HG02885 (cell line): ENCODE measurements at regions not wholly inside any gene's neighbourhood (a gene's known extent, or its start where the extent isn't known, plus 50 kb on each side); places are given as distances from the start of the nearest gene placed in this dataset.
A peak's percentile ranks its signal among the peaks of the same experiment; 100 is the strongest.

Source experiments
- ATAC-seq: cut with Tn5 transposase; IDR thresholded peaks from one replicate; pipeline ENCODE4 v1.9.1; 2021; ENCODE audit warnings: mild to moderate bottlenecking; ENCODE audit not compliant: unreplicated experiment, poor library complexity

DNA sequence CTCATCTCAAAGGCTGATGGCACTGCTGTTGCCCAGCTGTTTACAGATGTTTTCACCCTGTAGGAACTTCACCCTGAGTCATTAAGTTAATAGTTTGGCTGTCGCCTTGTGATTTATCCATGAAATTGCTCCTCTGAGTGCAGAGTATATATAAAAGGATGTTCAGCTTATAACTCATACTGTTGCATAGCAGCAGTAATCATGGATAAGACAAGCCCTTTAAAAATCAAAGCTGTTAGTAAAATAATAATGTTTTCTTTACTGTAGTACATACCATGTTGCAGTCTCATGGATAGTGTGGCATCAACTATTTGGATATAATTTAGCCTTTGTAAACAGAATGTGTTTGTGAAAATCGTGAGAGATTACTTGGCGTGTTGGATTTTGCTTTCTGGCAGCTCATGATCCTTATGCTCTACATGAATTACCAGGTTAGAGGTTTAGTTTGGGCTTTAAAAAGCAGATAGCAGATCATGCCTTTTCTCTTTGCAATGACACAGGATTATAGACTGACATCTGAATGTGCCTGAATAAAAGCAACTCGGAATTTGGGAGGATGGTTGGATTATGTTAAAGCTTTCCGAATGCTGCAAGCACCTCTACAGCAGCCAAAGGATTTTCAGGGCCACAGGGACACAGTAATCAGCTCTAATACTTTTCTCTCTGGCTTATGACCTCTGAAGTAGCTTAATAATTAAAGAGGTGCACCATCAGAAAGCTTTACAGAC is 279.7 kb upstream of the ATP2B1 start:
- ATAC-seq = no peak

DNA sequence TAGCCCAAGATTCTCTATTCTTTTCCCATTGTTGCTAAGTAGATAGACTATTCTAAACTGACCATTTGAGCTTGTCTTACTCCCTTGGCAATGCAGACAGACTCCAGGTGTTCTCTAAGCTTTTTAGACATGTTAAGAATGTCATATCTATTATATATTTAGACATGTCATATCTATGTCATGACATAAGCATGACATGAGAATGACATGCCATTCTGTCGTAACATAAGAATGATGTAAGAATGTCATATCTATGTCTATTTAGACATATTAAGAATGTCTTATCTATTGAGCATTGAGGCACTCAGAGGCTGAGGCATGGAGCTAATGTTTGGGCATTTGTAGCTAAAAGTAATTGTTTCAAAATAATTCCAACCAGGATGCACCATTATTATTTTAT is 277.3 kb upstream of the ATP2B1 start:
- ATAC-seq = no peak

DNA sequence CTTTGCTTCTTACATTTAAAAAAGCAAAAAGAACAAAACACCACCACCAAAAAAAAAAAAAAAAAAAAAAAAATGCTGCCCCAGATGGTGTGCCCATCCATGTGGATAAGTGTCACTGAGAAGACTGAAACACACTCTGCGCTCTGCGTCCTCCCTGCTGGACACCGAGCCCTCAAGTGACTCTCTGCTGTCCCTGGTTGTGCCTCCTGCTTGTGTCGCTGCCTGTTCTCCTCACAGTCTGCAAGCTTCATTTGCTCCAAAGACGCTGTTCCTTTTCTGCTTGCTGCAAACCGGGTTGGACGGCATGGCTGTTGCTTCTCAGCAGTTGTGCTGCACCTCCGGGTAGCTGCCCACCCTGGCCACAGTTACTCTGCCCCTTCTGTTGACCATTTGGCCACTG is 276.2 kb upstream of the ATP2B1 start:
- no peak for ATAC-seq

DNA sequence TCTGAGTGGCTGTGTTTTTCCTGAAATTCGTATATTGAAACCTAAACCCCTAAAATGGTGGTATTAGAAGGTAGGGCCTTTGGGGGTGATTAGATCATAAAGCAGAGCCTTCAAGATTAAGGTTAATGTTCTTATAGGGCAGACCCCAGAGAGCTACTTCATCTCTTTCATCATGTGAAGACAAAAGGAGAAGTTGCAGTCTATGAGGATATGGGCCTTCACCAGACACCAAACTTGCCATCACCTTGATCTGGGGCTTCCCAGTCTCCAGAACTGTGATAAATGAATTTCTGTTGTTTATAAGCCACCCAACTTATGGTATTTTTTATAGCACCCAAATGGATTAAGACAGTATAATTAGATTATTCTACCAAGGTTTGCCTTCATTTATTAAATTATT is 275.0 kb upstream of the ATP2B1 start:
- peak; percentile 40 for ATAC-seq

DNA sequence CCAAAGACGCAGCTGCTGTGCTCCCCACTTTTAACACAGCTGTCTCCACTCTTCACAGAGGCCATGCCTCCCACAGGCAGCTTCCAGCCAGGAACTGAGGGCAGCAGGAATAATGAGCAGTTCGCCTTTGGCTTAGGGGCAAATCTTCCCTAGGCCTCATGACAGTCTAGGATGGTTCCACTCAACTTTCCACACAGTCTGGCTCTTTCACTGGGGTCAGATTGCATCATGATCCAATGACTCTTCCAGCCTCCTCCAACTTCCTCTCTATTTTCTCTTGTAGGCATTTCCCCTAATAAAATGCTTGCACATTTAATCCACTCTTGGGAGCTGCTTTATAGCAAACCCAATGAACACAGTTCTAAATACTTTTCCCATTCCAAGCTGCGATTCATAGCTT is 271.6 kb upstream of the ATP2B1 start:
- no peak for ATAC-seq

DNA sequence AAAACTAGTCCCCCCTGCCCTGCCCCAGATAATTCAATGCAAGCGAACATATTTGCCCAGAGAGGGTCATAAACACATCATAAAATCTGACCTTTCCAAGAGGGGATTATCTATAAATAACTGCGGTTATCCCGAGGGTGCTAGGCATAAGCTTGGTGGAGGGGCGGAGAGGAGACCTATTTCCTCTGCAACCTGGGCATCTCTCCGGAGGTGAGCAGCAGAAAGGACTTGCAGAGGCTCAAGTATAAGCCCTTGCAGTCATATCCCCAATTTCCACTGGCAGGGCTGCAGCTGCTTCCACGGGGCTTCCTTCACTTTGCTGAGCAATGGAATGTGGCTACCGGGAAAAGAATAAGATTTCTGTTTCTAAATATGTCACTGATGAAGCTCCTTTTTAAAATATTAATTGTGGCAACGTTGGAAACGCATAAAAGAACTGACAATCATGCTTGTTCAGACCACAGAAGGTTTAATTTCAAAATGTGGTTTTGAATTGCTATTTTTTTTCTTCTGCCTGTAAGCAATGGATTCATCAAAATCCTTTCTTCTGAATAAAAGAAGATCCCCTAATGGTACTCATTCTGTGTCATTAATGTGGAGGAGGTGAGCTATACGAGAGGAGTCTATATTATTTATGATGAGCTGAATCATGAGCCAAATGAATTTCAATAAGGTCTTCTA is 268.9 kb upstream of the ATP2B1 start:
- ATAC-seq = no peak

DNA sequence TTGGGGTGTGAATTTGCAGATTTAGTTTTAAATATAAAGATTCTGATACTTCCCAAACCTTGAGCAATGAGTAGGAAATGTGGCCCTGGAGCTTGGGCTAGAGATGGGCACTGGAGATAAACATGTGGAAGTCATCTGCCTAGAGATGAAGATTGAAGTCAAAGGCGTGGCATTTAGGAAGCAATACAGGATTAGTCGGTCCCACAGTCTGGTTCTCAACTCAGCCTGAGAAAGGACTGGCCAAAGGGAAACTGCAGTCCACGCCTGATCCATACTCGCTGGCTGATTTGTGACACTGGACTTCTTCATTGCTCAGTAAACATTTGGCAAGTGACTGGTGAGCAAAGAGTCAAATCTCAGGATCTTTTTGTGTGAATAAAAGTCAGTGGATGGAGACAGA is 268.2 kb upstream of the ATP2B1 start:
- no peak for ATAC-seq

DNA sequence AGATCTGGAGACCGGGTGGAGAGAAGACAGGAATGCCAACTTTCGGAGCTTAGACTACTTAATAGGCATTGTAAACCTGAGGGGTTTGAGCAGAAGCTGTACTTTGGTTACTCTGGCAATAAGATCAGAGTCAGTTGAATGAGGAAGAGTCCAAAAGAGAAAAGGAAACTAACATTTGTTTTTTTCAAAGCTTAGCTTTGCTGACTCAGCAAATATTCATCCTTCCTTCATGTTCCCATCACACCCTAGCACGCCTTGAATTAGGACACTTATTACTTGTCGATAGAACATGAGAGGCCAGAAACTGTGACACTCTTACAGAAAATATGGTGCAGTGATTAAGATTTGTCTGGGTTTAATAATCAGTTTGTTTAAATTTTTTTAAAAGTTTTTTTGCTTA is 266.9 kb upstream of the ATP2B1 start:
- ATAC-seq = no peak

DNA sequence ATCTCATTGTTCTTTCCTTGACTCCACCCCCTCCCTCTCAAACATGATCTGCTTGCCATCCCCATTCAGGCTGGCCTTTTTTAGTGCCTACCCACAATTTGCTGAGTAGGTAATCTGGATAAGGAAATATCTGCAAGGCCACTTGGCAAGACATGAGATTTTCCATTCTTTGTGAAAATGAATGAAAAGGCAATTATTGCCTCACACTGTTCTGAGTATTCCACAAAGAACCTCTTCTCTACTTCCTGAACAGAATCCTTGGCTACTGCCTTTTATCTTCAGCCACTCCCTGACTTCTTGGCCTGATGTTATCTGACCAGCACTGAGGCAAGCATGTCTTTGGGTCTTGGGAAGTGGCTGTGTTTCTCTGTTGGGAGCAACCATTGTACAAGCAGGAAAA is 263.2 kb upstream of the ATP2B1 start:
- ATAC-seq = no peak

DNA sequence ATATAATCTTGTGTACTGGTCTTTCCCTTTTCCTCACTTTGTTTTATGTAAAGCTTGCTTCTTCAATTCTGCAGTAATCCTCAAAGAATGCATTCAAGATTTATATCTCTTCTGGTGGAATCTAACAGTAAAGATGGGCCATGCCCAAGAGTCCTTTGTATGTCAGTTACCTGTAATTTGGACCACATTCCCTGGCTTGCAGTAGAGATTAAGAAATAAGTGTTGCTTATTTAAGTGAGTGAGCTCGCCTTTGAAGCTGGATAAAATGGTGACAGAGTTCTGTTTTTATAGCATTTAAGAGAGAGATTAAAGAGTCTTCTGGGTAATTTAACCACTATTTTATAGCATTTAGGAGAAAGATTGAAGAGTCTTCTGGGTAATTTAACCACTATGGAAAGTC is 262.1 kb upstream of the ATP2B1 start:
- no peak for ATAC-seq

DNA sequence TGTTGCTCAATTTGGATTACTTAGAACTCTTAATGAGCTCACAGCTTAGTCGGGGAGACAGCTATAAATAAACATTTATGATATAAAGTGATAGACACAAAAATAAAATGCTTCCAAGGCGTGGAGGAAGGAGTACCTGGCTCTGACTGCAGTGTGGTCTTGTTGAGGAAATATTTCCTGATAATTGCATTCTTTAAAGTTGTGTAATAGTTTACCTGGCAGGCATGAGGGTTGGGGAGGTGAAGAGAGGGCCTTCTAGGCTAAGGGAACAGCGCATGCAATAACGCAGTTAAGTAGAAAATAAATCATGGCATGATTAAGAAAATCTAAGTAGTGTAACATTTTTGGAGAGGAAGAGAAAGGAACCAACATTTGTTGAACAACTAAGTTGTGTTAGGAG is 260.5 kb upstream of the ATP2B1 start:
- no peak for ATAC-seq

DNA sequence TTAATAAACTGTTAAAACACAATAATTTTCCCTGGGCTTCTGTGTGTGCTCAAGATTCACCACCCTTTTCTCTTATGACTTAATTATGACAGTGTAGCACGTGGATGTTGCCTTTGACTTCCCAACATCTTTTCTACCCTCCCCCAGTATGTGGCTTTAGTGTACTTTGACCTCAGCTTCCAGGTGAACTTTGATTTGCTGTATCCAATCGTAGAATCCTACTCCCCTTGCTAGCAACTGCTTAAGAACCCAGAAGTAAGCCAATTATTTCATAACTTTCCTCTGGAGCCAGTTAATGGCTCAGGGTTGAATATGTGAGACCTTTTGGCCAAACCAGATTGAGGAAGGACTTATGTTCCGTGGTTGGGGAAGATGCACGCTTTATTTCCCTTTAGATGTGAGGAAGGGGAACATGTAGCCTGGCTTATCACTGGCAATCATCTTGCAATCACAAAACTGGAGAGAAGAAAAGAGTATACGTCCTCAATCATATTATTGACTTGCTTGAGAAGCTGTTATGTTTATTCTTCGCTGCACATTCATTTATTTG is 259.6 kb upstream of the ATP2B1 start:
- ATAC-seq = no peak

DNA sequence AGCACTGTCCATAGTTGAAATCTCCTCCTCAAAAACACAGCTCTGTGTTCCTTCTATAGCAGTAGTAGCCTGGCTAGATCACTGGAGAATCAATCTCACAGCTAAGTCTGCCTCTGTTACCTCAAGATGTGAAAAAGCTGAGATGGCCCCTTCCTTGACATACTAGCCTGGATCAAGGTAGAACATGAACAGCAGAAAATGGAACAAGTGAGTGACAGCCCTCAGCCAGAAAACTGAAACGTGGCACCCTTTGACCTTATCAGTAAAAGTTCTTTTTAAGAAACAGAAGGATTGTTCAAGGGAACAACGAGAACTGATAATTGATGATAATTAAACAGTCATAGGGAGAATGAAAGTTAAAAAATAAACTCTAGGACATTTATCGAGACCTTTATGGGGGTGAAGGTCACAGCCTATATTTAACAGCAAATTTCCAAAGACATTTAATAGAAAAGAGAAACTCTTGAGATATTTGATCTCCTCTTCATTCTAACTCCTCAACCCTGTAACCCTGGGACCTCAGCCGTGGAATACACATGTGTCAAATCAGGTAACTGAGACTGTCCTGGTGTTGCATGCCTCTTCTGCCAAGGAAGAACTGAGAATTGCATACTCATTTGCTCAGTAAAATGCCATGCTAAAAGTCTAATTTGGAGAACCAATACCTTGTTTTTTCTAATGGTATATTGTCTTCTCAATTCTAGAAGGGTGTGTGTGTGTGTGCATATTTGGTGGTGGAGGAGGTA is 258.0 kb upstream of the ATP2B1 start:
- no peak for ATAC-seq

DNA sequence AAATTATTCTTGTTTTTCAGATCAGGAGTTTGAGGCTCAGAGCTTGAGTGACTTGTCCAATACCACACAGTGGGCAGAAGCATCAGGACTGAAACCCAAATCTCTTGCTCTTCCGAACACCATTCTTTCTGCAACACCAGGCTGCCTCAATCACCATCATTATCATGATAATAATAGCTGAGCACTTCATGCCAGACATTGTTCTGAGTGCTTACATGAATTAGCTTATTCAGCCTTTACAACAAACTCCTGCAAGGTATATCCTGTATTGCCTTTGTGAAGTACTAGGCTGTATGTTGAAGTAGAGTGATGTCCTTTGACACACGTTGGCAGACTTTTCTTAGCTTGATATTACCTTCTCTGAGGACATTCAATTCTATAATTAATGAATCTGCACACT is 257.4 kb upstream of the ATP2B1 start:
- ATAC-seq = no peak

DNA sequence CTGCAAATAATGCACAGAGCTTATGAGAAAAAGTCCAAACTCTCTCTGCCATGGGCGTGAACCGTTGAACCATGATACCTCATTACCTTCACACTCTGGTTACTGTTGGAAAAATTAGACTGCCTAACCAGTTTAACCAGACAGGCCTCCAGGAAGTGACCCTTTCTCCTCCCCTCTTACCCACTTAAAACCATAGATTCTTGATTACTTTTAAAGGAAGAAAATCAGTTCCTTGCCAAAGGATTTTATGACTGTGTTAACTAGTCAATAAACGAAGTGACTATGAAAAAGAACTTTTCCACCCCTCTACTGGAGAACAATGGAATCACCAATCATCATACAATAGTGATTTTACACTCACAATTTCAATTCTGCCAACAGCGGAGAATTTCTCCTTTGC is 254.0 kb upstream of the ATP2B1 start:
- ATAC-seq = no peak

DNA sequence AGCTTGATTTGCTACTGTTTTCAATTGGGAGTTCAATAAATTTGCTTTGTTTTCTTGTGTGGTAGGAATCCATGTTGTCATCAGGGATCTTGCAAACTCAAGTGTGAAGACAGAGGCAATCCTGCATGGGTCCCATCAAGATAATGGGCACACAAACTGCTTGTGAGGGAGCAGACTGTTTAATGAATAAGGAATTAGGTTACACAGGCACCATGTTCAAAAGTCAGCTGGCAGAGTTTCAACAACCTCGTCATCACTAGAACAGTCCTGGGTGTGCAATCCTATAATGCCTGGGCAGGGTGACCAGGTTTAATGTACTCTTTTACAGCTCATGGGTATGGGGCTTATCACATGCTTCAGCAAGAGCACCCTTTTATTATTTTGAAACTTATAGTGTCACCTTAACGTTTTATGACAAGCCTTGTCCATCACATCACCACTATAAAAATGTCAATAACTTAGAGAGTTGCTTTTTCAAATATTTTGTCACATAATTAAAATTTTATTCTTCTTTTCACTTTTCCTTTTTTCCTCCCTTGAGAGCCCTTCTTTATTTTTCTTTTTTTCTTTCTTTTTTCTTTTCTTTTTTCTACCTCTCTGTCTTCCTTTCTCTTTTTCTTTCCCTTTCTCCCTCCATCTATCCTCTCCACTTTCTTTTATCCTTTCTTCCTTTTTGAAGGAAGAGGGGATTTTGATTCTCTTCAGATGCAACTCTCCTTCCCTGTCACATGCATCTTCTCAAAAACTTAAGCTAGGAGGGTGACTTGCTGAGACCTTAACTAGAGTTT is 252.2 kb upstream of the ATP2B1 start:
- peak; percentile 35 for ATAC-seq

DNA sequence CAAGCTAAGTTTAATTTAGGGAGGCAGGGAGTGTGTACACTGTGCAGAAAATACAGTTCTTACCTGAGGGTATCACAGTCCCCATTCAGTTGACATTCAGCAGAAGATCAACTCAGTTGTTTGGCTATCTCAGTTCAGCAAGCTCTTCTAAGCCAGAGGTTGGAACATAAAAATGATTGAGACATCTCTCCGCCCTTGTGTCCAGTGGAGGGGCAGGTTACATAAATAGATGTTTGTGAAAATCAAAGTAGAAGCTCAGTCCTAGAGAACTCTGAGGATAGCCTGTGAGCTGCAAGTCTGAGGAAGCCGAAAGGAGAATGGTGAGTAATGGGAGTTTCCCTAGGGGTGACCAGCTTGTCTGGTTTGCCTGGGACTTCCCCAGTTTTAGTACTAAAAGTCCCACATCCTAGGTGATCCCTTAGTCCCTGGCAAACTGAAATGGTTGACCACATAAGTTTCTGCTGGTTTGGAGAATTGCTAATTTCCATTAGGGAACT is 251.4 kb upstream of the ATP2B1 start:
- ATAC-seq = peak; percentile 95

DNA sequence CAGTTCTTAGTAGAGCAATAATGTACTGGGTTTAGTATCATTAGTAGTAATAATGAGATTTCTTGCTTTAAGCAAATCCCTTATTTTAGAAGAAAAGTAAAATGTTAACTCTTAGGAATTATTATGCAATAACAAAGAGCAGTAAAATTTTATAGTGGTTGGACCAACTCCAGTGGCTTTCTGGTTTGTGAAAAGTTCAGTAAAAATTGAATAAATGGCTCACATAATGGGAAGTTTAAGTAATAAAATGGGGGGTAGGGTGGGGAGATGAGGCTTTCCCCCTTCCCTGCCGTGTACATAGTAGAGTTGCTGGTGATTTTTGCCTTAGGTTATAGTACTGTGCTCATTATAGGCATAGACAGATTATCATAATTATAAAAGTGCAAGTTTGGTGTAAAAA is 250.5 kb upstream of the ATP2B1 start:
- no peak for ATAC-seq

DNA sequence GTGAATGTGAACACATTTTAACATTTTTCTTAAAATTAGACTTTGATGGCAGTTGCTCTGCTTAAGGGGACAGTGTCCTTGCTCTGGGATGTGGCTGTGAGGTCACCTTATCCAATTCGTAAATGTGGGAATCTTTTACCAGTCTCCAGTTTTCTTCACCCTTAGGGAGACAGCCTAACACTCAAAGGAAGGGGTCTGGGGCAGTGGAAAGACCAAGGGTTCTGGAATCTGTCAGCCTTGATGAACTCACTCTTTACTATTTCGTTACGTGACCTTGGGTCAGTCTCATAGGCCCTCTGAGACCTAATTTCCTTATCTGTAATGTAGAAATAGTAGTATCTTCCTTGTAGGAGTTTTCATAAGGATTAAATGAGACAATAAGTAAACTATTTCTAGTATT is 245.6 kb upstream of the ATP2B1 start:
- no peak for ATAC-seq

DNA sequence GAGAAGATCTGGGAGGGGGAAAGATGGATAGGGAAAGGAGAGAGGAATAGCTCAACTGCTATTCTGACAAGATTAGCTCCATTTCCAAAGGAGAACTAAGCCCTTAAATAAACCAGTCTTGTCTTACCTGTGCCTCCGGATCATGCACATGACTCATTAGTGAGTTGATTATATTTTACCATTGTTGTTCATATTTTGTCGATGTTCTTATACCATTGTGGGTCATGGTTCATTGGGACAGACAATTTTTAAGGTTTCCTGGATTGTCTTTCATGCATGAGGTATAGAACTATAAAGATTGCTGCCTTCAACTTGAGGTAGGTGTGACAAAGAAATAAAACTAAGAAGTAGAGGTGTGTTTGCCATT is 243.0 kb upstream of the ATP2B1 start:
- ATAC-seq = no peak
